CD8-positive, alpha-beta memory T cell (primary cell): ENCODE measurements at regions not wholly inside any gene's neighbourhood (a gene's known extent, or its start where the extent isn't known, plus 50 kb on each side); places are given as distances from the start of the nearest gene placed in this dataset.

ENCODE experiments used
- CTCF ChIA-PET: fragments of 350-600 bp; sonication (Branson Sonifier 250); formaldehyde crosslinking; loops from one replicate; lab custom pipeline; 2021; ENCODE audit warnings: antibody characterized with exemption; lab: Charles Lee
- POLR2A ChIA-PET: fragments of 350-600 bp; sonication (Branson Sonifier 250); formaldehyde crosslinking; loops from one replicate; lab custom pipeline; 2021; ENCODE audit warnings: antibody characterized with exemption; lab: Charles Lee
- DNase-seq, 5 donors: peaks; one replicate each; pipeline versions ENCODE4 v3.0.0 to v3.0.0-alpha.2; 2020 to 2022; ENCODE audit warnings: mixed read lengths in 1 of 5
- H3K27ac ChIP-seq: one replicate; pipeline ENCODE4 v1.7.0; 2013; ENCODE audit warnings: low read depth, mild to moderate bottlenecking, low read length, moderate library complexity
- H3K27me3 ChIP-seq: 2 replicates; pipeline ENCODE4 v1.7.0; 2013; ENCODE audit warnings: low read length, mild to moderate bottlenecking; ENCODE audit not compliant: insufficient read depth, poor library complexity, severe bottlenecking
- H3K36me3 ChIP-seq: 2 replicates; pipeline ENCODE4 v1.7.0; 2013; ENCODE audit warnings: mild to moderate bottlenecking, low read length, moderate library complexity; ENCODE audit not compliant: insufficient read depth
- H3K4me1 ChIP-seq: 2 replicates; pipeline ENCODE4 v1.7.0; 2013; ENCODE audit warnings: mild to moderate bottlenecking, low read length, moderate library complexity; ENCODE audit not compliant: insufficient read depth
- H3K4me3 ChIP-seq: 2 replicates; pipeline ENCODE4 v1.7.0; 2013; ENCODE audit warnings: mild to moderate bottlenecking, low read length
- H3K9me3 ChIP-seq: 2 replicates; pipeline ENCODE4 v1.7.0; 2013; ENCODE audit warnings: mild to moderate bottlenecking, low read length
- H3K27ac Mint-ChIP-seq, 8 donors: one replicate each; pipeline ENCODE4 v1.8.0; 2020 to 2021; ENCODE audit warnings: mixed read lengths in 8 of 8, mild to moderate bottlenecking in 6 of 8, inconsistent platforms in 3 of 8, moderate library complexity in 3 of 8
- H3K27me3 Mint-ChIP-seq, 2 donors: one replicate each; pipeline ENCODE4 v1.8.0; 2020 to 2021; ENCODE audit warnings: mixed read lengths in 2 of 2, mild to moderate bottlenecking in 1 of 2, moderate library complexity in 1 of 2
- H3K36me3 Mint-ChIP-seq, 3 donors: one replicate each; pipeline ENCODE4 v1.8.0; 2020 to 2021; ENCODE audit warnings: mixed read lengths in 3 of 3, inconsistent platforms in 1 of 3, mild to moderate bottlenecking in 1 of 3
- H3K4me1 Mint-ChIP-seq, 3 donors: one replicate each; pipeline ENCODE4 v1.8.0; 2020 to 2021; ENCODE audit warnings: mixed read lengths in 3 of 3, inconsistent platforms in 1 of 3, mild to moderate bottlenecking in 1 of 3
- H3K4me3 Mint-ChIP-seq, 7 donors: one replicate each; pipeline ENCODE4 v1.8.0; 2020 to 2021; ENCODE audit warnings: mixed read lengths in 7 of 7, mild to moderate bottlenecking in 6 of 7, moderate library complexity in 4 of 7, inconsistent platforms in 2 of 7
- H3K9me3 Mint-ChIP-seq, 5 donors: one replicate each; pipeline ENCODE4 v1.8.0; 2020 to 2022; ENCODE audit warnings: mixed read lengths in 5 of 5, mild to moderate bottlenecking in 3 of 5, moderate library complexity in 2 of 5, inconsistent platforms in 1 of 5

GRCh38 chr2:65842104-65842503 lies 409.7 kb upstream of the SPRED2 start:
- no peak overlapping the region for H3K27ac ChIP-seq
- no peaks in the 10 kb centered on the region for H3K9me3 ChIP-seq
- DNase-seq, result no peak
- H3K27me3 ChIP-seq, result no peaks in the 10 kb centered on the region
- H3K36me3 Mint-ChIP-seq, result no peaks in the 10 kb centered on the region
- H3K4me1 ChIP-seq, result no peaks in the 10 kb centered on the region
- POLR2A ChIA-PET, result no interaction called here
- no peaks in the 10 kb centered on the region for H3K27me3 Mint-ChIP-seq
- H3K9me3 Mint-ChIP-seq, result peaks cover 0 to 5% (median 2%) of the 10 kb centered on the region in 5 donors
- H3K4me3 Mint-ChIP-seq, result no peak overlapping the region
- no peak overlapping the region for H3K4me3 ChIP-seq
- no peaks in the 10 kb centered on the region for H3K36me3 ChIP-seq
- no peak overlapping the region for H3K27ac Mint-ChIP-seq
- CTCF ChIA-PET, result no interaction called here
- no peaks in the 10 kb centered on the region for H3K4me1 Mint-ChIP-seq

- H3K27ac ChIP-seq, result no peak overlapping the region
- no peaks in the 10 kb centered on the region for H3K4me1 ChIP-seq
- CTCF ChIA-PET, result no interaction called here
- no peaks in the 10 kb centered on the region for H3K27me3 ChIP-seq
- peaks cover 0 to 3% (median 2%) of the 10 kb centered on the region in 5 donors for H3K9me3 Mint-ChIP-seq
- no peak overlapping the region for H3K4me3 ChIP-seq
- no peak overlapping the region for H3K4me3 Mint-ChIP-seq
- no peaks in the 10 kb centered on the region for H3K4me1 Mint-ChIP-seq
- H3K27ac Mint-ChIP-seq, result no peak overlapping the region
- POLR2A ChIA-PET, result no interaction called here
- no peaks in the 10 kb centered on the region for H3K36me3 ChIP-seq
- H3K36me3 Mint-ChIP-seq, result no peaks in the 10 kb centered on the region
- no peaks in the 10 kb centered on the region for H3K27me3 Mint-ChIP-seq
- H3K9me3 ChIP-seq, result no peaks in the 10 kb centered on the region
- DNase-seq, result no peak
Measured at GRCh38 chr2:65835975-65836549, 403.7 kb upstream of the SPRED2 start.

GRCh38 chr2:65834771-65835475 lies 402.5 kb upstream of the SPRED2 start:
- Histone ChIP-seq H3K4me1 (no peaks in the 10 kb centered on the region), H3K27ac (no peak overlapping the region), H3K36me3 (no peaks in the 10 kb centered on the region), H3K4me3 (no peak overlapping the region), H3K27me3 (no peaks in the 10 kb centered on the region), H3K9me3 (no peaks in the 10 kb centered on the region)
- peak overlapping the region in 1 of 8 donors; percentile 73 for H3K27ac Mint-ChIP-seq
- H3K36me3 Mint-ChIP-seq, result no peaks in the 10 kb centered on the region
- peaks cover 0 to 3% (median 0%) of the 10 kb centered on the region in 5 donors for H3K9me3 Mint-ChIP-seq
- POLR2A ChIA-PET, result no interaction called here
- H3K4me1 Mint-ChIP-seq, result no peaks in the 10 kb centered on the region
- H3K27me3 Mint-ChIP-seq, result no peaks in the 10 kb centered on the region
- CTCF ChIA-PET, result no interaction called here
- DNase-seq, result no peak
- no peak overlapping the region for H3K4me3 Mint-ChIP-seq

GRCh38 chr2:65834062-65834461 lies 401.7 kb upstream of the SPRED2 start:
- Histone ChIP-seq H3K27me3 (no peaks in the 10 kb centered on the region), H3K4me3 (no peak overlapping the region), H3K4me1 (no peaks in the 10 kb centered on the region), H3K36me3 (no peaks in the 10 kb centered on the region), H3K27ac (no peak overlapping the region), H3K9me3 (no peaks in the 10 kb centered on the region)
- Mint-ChIP-seq H3K4me1 (no peaks in the 10 kb centered on the region), H3K36me3 (no peaks in the 10 kb centered on the region), H3K27ac (no peak overlapping the region), H3K27me3 (peaks cover 0 to 3% of the 10 kb centered on the region in 2 donors), H3K9me3 (peaks cover 0 to 3% (median 0%) of the 10 kb centered on the region in 5 donors), H3K4me3 (no peak overlapping the region)
- POLR2A ChIA-PET, result no interaction called here
- CTCF ChIA-PET, result no interaction called here
- DNase-seq, result no peak

- no peaks in the 10 kb centered on the region for H3K36me3 Mint-ChIP-seq
- no peaks in the 10 kb centered on the region for H3K4me1 Mint-ChIP-seq
- Histone ChIP-seq H3K27ac (no peak overlapping the region), H3K36me3 (no peaks in the 10 kb centered on the region), H3K4me3 (no peak overlapping the region), H3K4me1 (no peaks in the 10 kb centered on the region), H3K27me3 (no peaks in the 10 kb centered on the region), H3K9me3 (no peaks in the 10 kb centered on the region)
- ChIA-PET CTCF (no interaction called here), POLR2A (no interaction called here)
- peaks cover 0 to 3% of the 10 kb centered on the region in 2 donors for H3K27me3 Mint-ChIP-seq
- H3K4me3 Mint-ChIP-seq, result no peak overlapping the region
- H3K9me3 Mint-ChIP-seq, result peaks cover 0 to 2% (median 0%) of the 10 kb centered on the region in 5 donors
- no peak overlapping the region for H3K27ac Mint-ChIP-seq
- DNase-seq, result no peak
Measured at GRCh38 chr2:65831509-65831908, 399.1 kb upstream of the SPRED2 start.

GRCh38 chr2:65826567-65826966 lies 394.2 kb upstream of the SPRED2 start:
- Mint-ChIP-seq H3K4me3 (no peak overlapping the region), H3K9me3 (peaks cover 0 to 3% (median 0%) of the 10 kb centered on the region in 5 donors), H3K27ac (no peak overlapping the region), H3K27me3 (peaks cover 0 to 3% of the 10 kb centered on the region in 2 donors), H3K4me1 (no peaks in the 10 kb centered on the region), H3K36me3 (no peaks in the 10 kb centered on the region)
- Histone ChIP-seq H3K4me1 (no peaks in the 10 kb centered on the region), H3K27ac (no peak overlapping the region), H3K9me3 (no peaks in the 10 kb centered on the region), H3K4me3 (no peak overlapping the region), H3K27me3 (no peaks in the 10 kb centered on the region), H3K36me3 (no peaks in the 10 kb centered on the region)
- DNase-seq, result no peak
- CTCF ChIA-PET, result no interaction called here
- POLR2A ChIA-PET, result no interaction called here

- ChIA-PET POLR2A (no interaction called here), CTCF (no interaction called here)
- Mint-ChIP-seq H3K4me1 (no peaks in the 10 kb centered on the region), H3K27me3 (no peaks in the 10 kb centered on the region), H3K9me3 (peaks cover 0 to 3% (median 0%) of the 10 kb centered on the region in 5 donors), H3K36me3 (no peaks in the 10 kb centered on the region), H3K27ac (no peak overlapping the region), H3K4me3 (no peak overlapping the region)
- Histone ChIP-seq H3K4me1 (no peaks in the 10 kb centered on the region), H3K27ac (no peak overlapping the region), H3K9me3 (no peaks in the 10 kb centered on the region), H3K27me3 (no peaks in the 10 kb centered on the region), H3K36me3 (no peaks in the 10 kb centered on the region), H3K4me3 (no peak overlapping the region)
- DNase-seq, result no peak
Measured at GRCh38 chr2:65823511-65823910, 391.1 kb upstream of the SPRED2 start.

GRCh38 chr2:65820454-65820853 lies 388.1 kb upstream of the SPRED2 start:
- no peak for DNase-seq
- Mint-ChIP-seq H3K27ac (no peak overlapping the region), H3K36me3 (no peaks in the 10 kb centered on the region), H3K4me3 (no peak overlapping the region), H3K27me3 (no peaks in the 10 kb centered on the region), H3K4me1 (no peaks in the 10 kb centered on the region), H3K9me3 (peaks cover 0 to 3% (median 0%) of the 10 kb centered on the region in 5 donors)
- Histone ChIP-seq H3K27ac (peak overlapping the region; percentile 49), H3K9me3 (no peaks in the 10 kb centered on the region), H3K27me3 (no peaks in the 10 kb centered on the region), H3K4me1 (no peaks in the 10 kb centered on the region), H3K36me3 (no peaks in the 10 kb centered on the region), H3K4me3 (no peak overlapping the region)
- CTCF ChIA-PET, result no interaction called here
- POLR2A ChIA-PET, result no interaction called here
